Progenitor cell of endocrine pancreas (in vitro differentiated cells): ENCODE measurements at regions not wholly inside any gene's neighbourhood (a gene's known extent, or its start where the extent isn't known, plus 50 kb on each side); places are given as distances from the start of the nearest gene placed in this dataset.
"Not testable (repeated sequence)": the region's sequence is repeated elsewhere in the genome, so short reads cannot be mapped to it uniquely, and the experiment has no call there.

Experiments
- DNase-seq: peaks from one replicate; pipeline ENCODE4 v3.0.0; 2021; ENCODE audit warnings: low spot score; ENCODE audit not compliant: unreplicated experiment
- H3K27ac Mint-ChIP-seq: 2 replicates; pipeline ENCODE4 v1.8.0; 2021; ENCODE audit warnings: mild to moderate bottlenecking, moderate library complexity, mixed read lengths
- H3K27me3 Mint-ChIP-seq: 2 replicates; pipeline ENCODE4 v1.8.0; 2021; ENCODE audit warnings: mixed read lengths
- H3K36me3 Mint-ChIP-seq: 2 replicates; pipeline ENCODE4 v1.8.0; 2022; ENCODE audit warnings: mixed read lengths; ENCODE audit not compliant: insufficient read depth
- H3K4me1 Mint-ChIP-seq: 2 replicates; pipeline ENCODE4 v1.8.0; 2021; ENCODE audit warnings: low read depth, mixed read lengths
- H3K4me3 Mint-ChIP-seq: 2 replicates; pipeline ENCODE4 v1.8.0; 2021; ENCODE audit warnings: low read depth, mild to moderate bottlenecking, moderate library complexity, mixed read lengths
- H3K9me3 Mint-ChIP-seq: 2 replicates; pipeline ENCODE4 v1.8.0; 2021; ENCODE audit warnings: low read depth, mixed read lengths
- CTCF ChIP-seq: fragments of 200-600 bp; sonication (generic); IDR thresholded peaks from one replicate; pipeline ENCODE4 v1.5.0; 2021; ENCODE audit warnings: antibody characterized with exemption, mild to moderate bottlenecking; ENCODE audit not compliant: unreplicated experiment

DNA sequence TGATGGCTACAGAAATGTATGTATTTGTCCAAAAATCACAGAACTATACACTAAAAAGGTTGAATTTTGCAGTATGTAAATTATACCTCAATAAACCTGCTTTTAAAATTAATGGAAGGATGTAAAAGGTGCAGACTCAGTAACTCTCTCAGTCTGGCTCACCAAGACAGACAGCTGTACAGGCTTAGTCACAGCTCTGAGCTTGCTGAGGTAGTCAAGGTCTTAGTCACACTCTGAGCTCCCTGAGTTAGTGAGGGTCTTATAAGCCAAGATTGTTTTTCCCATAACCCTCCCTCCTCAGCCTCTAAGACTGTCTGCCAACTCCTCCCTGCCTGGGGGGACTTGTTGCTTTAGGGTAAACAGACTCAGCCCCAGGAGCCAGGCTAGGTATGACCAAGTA lies 59.3 kb upstream of the IZUMO1R start:
- H3K9me3 Mint-ChIP-seq = peaks cover 5% of the 10 kb centered on the region
- no peak for TF ChIP-seq CTCF
- H3K4me3 Mint-ChIP-seq = no peak overlapping the region
- no peak overlapping the region for H3K27ac Mint-ChIP-seq
- no peak for DNase-seq
- H3K36me3 Mint-ChIP-seq = no peaks in the 10 kb centered on the region
- H3K27me3 Mint-ChIP-seq = no peaks in the 10 kb centered on the region
- H3K4me1 Mint-ChIP-seq = no peaks in the 10 kb centered on the region

DNA sequence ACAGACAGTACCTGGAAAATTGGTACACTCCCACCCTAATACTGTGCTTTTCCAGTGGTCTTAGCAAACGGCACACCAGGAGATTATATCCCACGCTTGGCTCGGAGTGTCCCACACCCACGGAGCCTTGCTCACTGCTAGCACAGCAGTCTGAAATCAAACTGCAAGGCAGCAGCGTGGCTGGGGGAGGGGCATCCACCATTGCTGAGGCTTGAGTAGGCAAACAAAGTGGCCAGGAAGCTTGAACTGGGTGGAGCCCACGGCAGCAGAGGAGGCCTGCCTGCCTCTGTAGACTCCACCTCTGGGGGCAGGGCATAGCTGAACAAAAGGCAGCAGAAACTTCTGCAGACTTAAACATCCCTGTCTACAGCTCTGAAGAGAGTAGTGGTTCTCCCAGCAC lies 56.1 kb upstream of the IZUMO1R start:
- H3K9me3 Mint-ChIP-seq = peaks cover 14% of the 10 kb centered on the region
- not testable (repeated sequence) for H3K36me3 Mint-ChIP-seq, H3K4me1 Mint-ChIP-seq, H3K27ac Mint-ChIP-seq, DNase-seq, H3K4me3 Mint-ChIP-seq, H3K27me3 Mint-ChIP-seq

GRCh38 chr11:94254214-94254613 lies 50.2 kb upstream of the IZUMO1R start:
- no peak overlapping the region for H3K27ac Mint-ChIP-seq
- H3K4me1 Mint-ChIP-seq = no peaks in the 10 kb centered on the region
- no peaks in the 10 kb centered on the region for H3K27me3 Mint-ChIP-seq
- H3K36me3 Mint-ChIP-seq = no peaks in the 10 kb centered on the region
- no peak overlapping the region for H3K4me3 Mint-ChIP-seq
- peaks cover 24% of the 10 kb centered on the region for H3K9me3 Mint-ChIP-seq
- no peak for TF ChIP-seq CTCF
- no peak for DNase-seq
